MCF 10A (cell line): ENCODE measurements at regions not wholly inside any gene's neighbourhood (a gene's known extent, or its start where the extent isn't known, plus 50 kb on each side); places are given as distances from the start of the nearest gene placed in this dataset.

Experiments used
- BruUV-seq: library from RNA; stranded (reverse); fragments of 400-500 nt; replicated peaks from 2 replicates; lab custom pipeline; 2021; lab: Mats Ljungman, UMichigan
- CTCF ChIA-PET: fragments of 300-600 bp; sonication (Branson Sonifier 250); formaldehyde crosslinking; extraction: SDS; loops from one replicate; lab custom pipeline; 2021; ENCODE audit warnings: antibody characterized with exemption, inconsistent platforms; lab: Yijun Ruan, JAX
- POLR2A ChIA-PET: fragments of 300-600, 350-650 bp; sonication (Branson Sonifier 250); formaldehyde crosslinking; extraction: SDS; loops from one replicate; lab custom pipeline; 2020; ENCODE audit warnings: antibody characterized with exemption, inconsistent platforms; lab: Yijun Ruan, JAX
- DNase-seq: peaks from one replicate; pipeline ENCODE4 v3.0.0-alpha.2; 2018; ENCODE audit not compliant: unreplicated experiment
- H3K27ac Mint-ChIP-seq: one replicate; pipeline ENCODE4 v1.8.0; 2022; ENCODE audit warnings: mild to moderate bottlenecking, low read depth, mixed read lengths; ENCODE audit not compliant: unreplicated experiment
- H3K27me3 Mint-ChIP-seq: one replicate; pipeline ENCODE4 v1.8.0; 2022; ENCODE audit warnings: mixed read lengths; ENCODE audit not compliant: insufficient read depth, unreplicated experiment
- H3K36me3 Mint-ChIP-seq: one replicate; pipeline ENCODE4 v1.8.0; 2022; ENCODE audit warnings: mild to moderate bottlenecking, moderate library complexity, mixed read lengths; ENCODE audit not compliant: insufficient read depth, unreplicated experiment
- H3K4me1 Mint-ChIP-seq: one replicate; pipeline ENCODE4 v1.8.0; 2022; ENCODE audit warnings: mixed read lengths; ENCODE audit not compliant: insufficient read depth, unreplicated experiment
- H3K4me3 Mint-ChIP-seq: one replicate; pipeline ENCODE4 v1.8.0; 2022; ENCODE audit warnings: mild to moderate bottlenecking, moderate library complexity, mixed read lengths; ENCODE audit not compliant: unreplicated experiment
- H3K9me3 Mint-ChIP-seq: one replicate; pipeline ENCODE4 v1.8.0; 2022; ENCODE audit warnings: mixed read lengths; ENCODE audit not compliant: unreplicated experiment
- CTCF ChIP-seq: fragments of 200-600 bp; IDR thresholded peaks from one replicate; pipeline ENCODE4 v1.8.0; 2022; ENCODE audit warnings: antibody characterized with exemption, mild to moderate bottlenecking; ENCODE audit not compliant: unreplicated experiment
- intact Hi-C: fragments of 100-400 bp; cut with micrococcal nuclease; formaldehyde crosslinking; loops from 2 replicates; pipeline ENCODE4 v1.14.1; 2022

GRCh38 chr12:81944886-81945285 lies 185.7 kb upstream of the PPFIA2 start:
- Mint-ChIP-seq H3K36me3 (no peaks in the 10 kb centered on the region), H3K4me1 (no peaks in the 10 kb centered on the region), H3K9me3 (no peaks in the 10 kb centered on the region), H3K27ac (no peak overlapping the region), H3K4me3 (no peak overlapping the region), H3K27me3 (no peaks in the 10 kb centered on the region)
- CTCF ChIA-PET: interaction anchor here (0.5 kb wide), 1 partner anchor 323 kb away, joined by 3 read pairs; no protein-coding TSS in a partner anchor
- BruUV-seq: no TSS peak
- POLR2A ChIA-PET: no interaction called here
- DNase-seq: no peak
- intact Hi-C loops: no loop called here
- no peak for TF ChIP-seq CTCF

- TF ChIP-seq CTCF: no peak
- H3K27me3 Mint-ChIP-seq: no peaks in the 10 kb centered on the region
- no peak overlapping the region for H3K4me3 Mint-ChIP-seq
- intact Hi-C loops: no loop called here
- CTCF ChIA-PET: interaction anchor here (0.7 kb wide), 1 partner anchor 361 kb away, joined by 3 read pairs; no protein-coding TSS in a partner anchor
- no peak overlapping the region for H3K27ac Mint-ChIP-seq
- no peaks in the 10 kb centered on the region for H3K4me1 Mint-ChIP-seq
- no peaks in the 10 kb centered on the region for H3K9me3 Mint-ChIP-seq
- POLR2A ChIA-PET: no interaction called here
- peaks cover 6% of the 10 kb centered on the region for H3K36me3 Mint-ChIP-seq
- no TSS peak for BruUV-seq
- DNase-seq: no peak
Measured at GRCh38 chr12:81942594-81942993, 183.4 kb upstream of the PPFIA2 start.

- CTCF ChIA-PET: interaction anchor here (0.6 to 2.0 kb wide), 2 partner anchors 8 to 11 kb away, joined by 3 to 6 read pairs; no protein-coding TSS in a partner anchor
- Mint-ChIP-seq H3K27ac (no peak overlapping the region), H3K9me3 (peaks cover 5% of the 10 kb centered on the region), H3K27me3 (no peaks in the 10 kb centered on the region), H3K4me1 (no peaks in the 10 kb centered on the region), H3K36me3 (peaks cover 4% of the 10 kb centered on the region), H3K4me3 (no peak overlapping the region)
- POLR2A ChIA-PET: no interaction called here
- no peak for TF ChIP-seq CTCF
- BruUV-seq: no TSS peak
- no peak for DNase-seq
- intact Hi-C loops: no loop called here
Measured at GRCh38 chr12:81930037-81930436, 170.9 kb upstream of the PPFIA2 start.

- no peak overlapping the region for H3K27ac Mint-ChIP-seq
- no peaks in the 10 kb centered on the region for H3K4me1 Mint-ChIP-seq
- DNase-seq: no peak
- H3K36me3 Mint-ChIP-seq: no peaks in the 10 kb centered on the region
- ChIA-PET CTCF (interaction anchor here (0.5 kb wide), 1 partner anchor 97 kb away, joined by 3 read pairs; no protein-coding TSS in a partner anchor), POLR2A (no interaction called here)
- no TSS peak for BruUV-seq
- TF ChIP-seq CTCF: no peak
- no peaks in the 10 kb centered on the region for H3K27me3 Mint-ChIP-seq
- no peak overlapping the region for H3K4me3 Mint-ChIP-seq
- peaks cover 14% of the 10 kb centered on the region for H3K9me3 Mint-ChIP-seq
- intact Hi-C loops: no loop called here
Measured at GRCh38 chr12:81896771-81897170, 137.6 kb upstream of the PPFIA2 start.
